ENCODE measurements at regions not wholly inside any gene's neighbourhood (a gene's known extent, or its start where the extent isn't known, plus 50 kb on each side); places are given as distances from the start of the nearest gene placed in this dataset.

- DNase-seq (ENCODE audit: low spot score) = no peak
- H3K4me3 Mint-ChIP-seq = no peak overlapping the region
- H3K27me3 Mint-ChIP-seq = peaks cover 48 to 49% of the 10 kb centered on the region in 2 donors
These were observed 173.1 kb upstream of the SOX1 start for GRCh38 chr13:111893607-111894443.

DNA sequence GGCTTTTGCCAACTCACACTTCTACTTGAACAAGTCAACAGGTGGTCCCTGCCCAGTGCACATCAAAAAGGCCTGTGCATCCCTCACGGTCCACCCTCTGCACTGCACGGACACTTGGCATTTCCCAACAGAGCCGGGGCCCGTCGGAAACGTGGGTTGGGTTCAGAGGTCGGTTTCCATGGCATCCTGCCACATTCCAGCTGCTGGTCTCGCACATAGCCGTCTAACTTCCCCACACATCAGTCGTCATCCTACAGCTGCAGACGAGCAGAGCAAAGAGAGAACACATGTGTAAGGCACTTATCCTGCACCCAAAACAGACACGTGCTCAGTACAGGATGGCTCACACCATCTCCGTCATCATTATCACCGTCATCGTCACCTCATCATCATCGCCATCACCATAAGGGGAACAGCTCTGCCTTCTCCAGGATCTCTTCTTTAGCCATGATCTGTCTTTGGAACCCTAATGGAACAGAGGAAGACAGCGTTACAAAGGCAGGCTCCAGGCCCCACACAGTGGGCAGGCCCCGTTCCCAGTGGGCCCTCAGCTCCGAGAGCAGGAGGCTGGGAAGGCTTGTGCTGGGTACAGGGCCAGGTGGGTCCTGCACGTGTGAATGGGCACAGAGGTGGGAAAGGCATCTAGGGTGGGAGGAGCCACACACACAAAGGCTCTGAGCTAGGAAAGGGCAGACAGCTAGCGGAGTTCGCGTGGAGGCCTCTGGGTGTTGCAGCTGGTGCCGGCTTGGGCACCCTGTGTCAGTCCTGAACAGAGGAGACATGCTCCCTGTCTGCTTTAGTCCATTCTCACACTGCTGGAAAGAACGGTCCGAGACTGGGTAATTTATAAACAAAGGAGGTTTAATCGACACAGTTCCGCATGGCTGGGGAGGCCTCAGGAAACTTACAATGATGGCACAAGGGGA is 170.8 kb upstream of the SOX1 start:
- Mint-ChIP-seq H3K27ac (no peak overlapping the region), H3K4me1 (ENCODE audit: low read depth in 2 of 2) (no peaks in the 10 kb centered on the region), H3K27me3 (peaks cover 32 to 34% of the 10 kb centered on the region in 2 donors), H3K36me3 (peaks cover 3% of the 10 kb centered on the region), H3K9me3 (no peaks in the 10 kb centered on the region), H3K4me3 (no peak overlapping the region)
- DNase-seq (ENCODE audit: low spot score) (no peak), ATAC-seq (no peak)

More at GRCh38 chr13:111893607-111894443, 173.1 kb upstream of the SOX1 start:
- Mint-ChIP-seq H3K36me3 (peaks cover 5% of the 10 kb centered on the region), H3K4me1 (ENCODE audit: low read depth in 2 of 2) (no peaks in the 10 kb centered on the region), H3K27ac (no peak overlapping the region), H3K9me3 (no peaks in the 10 kb centered on the region)
- ATAC-seq = peak in 1 of 2 donors; percentile 55

- ATAC-seq (peak in 1 of 2 donors; percentile 7), DNase-seq (ENCODE audit: low spot score) (no peak)
- H3K27me3 Mint-ChIP-seq = peaks cover 24 to 25% of the 10 kb centered on the region in 2 donors
- no peak overlapping the region for H3K27ac Mint-ChIP-seq
- H3K4me3 Mint-ChIP-seq = no peak overlapping the region
- no peaks in the 10 kb centered on the region for H3K9me3 Mint-ChIP-seq
- H3K36me3 Mint-ChIP-seq = no peaks in the 10 kb centered on the region
- H3K4me1 Mint-ChIP-seq (ENCODE audit: low read depth in 2 of 2) = no peaks in the 10 kb centered on the region
These were observed 169.6 kb upstream of the SOX1 start for GRCh38 chr13:111897178-111897845.

DNA sequence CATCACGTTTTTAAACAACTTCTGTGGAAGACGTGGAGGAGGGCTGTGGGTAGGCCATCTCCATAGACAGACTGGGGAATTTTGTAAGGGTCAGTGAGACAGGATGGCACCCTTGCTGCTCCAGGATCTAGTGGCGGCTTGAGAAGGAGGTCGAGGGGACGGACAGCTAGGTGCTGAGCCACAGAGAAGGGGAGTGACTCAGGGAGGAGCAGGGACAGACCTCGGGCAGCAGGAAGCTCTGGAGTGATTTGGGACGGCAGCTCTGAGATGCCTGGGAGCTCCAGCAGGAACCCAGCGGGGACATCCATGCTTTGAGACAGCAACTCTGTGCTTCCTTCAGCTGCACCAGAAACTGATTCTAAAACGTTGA is 169.1 kb upstream of the SOX1 start:
- ATAC-seq = no peak
- H3K4me1 Mint-ChIP-seq (ENCODE audit: low read depth in 2 of 2) = no peaks in the 10 kb centered on the region
- peaks cover 19 to 20% of the 10 kb centered on the region in 2 donors for H3K27me3 Mint-ChIP-seq
- no peak for DNase-seq (ENCODE audit: low spot score)
- no peaks in the 10 kb centered on the region for H3K36me3 Mint-ChIP-seq
- H3K9me3 Mint-ChIP-seq = no peaks in the 10 kb centered on the region
- H3K4me3 Mint-ChIP-seq = no peak overlapping the region
- no peak overlapping the region for H3K27ac Mint-ChIP-seq

GRCh38 chr13:111898956-111899713 is 167.8 kb upstream of the SOX1 start:
- H3K36me3 Mint-ChIP-seq = no peaks in the 10 kb centered on the region
- no peaks in the 10 kb centered on the region for H3K9me3 Mint-ChIP-seq
- no peak overlapping the region for H3K4me3 Mint-ChIP-seq
- DNase-seq (ENCODE audit: low spot score) (no peak), ATAC-seq (no peak)
- peaks cover 11 to 16% of the 10 kb centered on the region in 2 donors for H3K27me3 Mint-ChIP-seq
- H3K4me1 Mint-ChIP-seq (ENCODE audit: low read depth in 2 of 2) = no peaks in the 10 kb centered on the region
- H3K27ac Mint-ChIP-seq = no peak overlapping the region

DNA sequence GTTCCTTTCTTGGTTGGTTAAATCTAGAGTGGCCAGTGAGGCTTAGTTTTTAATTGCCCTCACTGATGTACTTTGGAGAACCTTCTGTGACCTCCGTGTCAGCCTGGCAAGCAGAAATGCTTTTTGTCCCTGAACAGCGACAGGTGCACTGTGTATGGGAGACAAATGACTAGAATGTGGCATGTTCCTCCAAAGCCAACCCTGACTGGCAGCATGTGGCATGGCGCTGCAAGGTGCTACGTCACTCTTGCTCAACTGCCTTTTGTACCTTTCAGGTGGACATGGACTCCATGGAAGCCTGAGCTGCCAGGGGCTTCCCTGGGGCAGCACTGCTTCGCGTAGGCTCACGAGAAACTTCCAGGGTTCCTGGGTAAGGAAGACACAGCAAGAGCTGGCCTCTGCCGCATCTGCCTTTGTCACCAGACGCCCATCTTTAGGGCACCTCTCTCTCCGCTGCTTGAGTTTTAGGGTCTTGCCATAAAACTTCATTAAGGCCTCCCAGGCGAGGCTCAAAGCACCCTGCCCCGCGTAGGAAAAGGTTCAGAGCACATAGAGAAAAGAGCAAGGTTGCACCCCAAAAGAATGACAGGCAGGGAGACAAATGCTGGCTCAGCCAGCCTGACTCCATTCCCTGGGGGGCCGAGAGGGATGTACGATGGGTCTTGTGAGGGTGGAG is 167.1 kb upstream of the SOX1 start:
- H3K27me3 Mint-ChIP-seq = peaks cover 6 to 11% of the 10 kb centered on the region in 2 donors
- H3K4me1 Mint-ChIP-seq (ENCODE audit: low read depth in 2 of 2) = no peaks in the 10 kb centered on the region
- no peaks in the 10 kb centered on the region for H3K36me3 Mint-ChIP-seq
- H3K4me3 Mint-ChIP-seq = no peak overlapping the region
- no peak for ATAC-seq
- no peaks in the 10 kb centered on the region for H3K9me3 Mint-ChIP-seq
- H3K27ac Mint-ChIP-seq = no peak overlapping the region
- DNase-seq (ENCODE audit: low spot score) = no peak

GRCh38 chr13:111900390-111901131 is 166.4 kb upstream of the SOX1 start:
- Mint-ChIP-seq H3K36me3 (no peaks in the 10 kb centered on the region), H3K27me3 (peaks cover 4 to 8% of the 10 kb centered on the region in 2 donors), H3K4me3 (no peak overlapping the region), H3K4me1 (ENCODE audit: low read depth in 2 of 2) (no peaks in the 10 kb centered on the region), H3K27ac (no peak overlapping the region), H3K9me3 (no peaks in the 10 kb centered on the region)
- ATAC-seq (no peak), DNase-seq (ENCODE audit: low spot score) (no peak)

DNA sequence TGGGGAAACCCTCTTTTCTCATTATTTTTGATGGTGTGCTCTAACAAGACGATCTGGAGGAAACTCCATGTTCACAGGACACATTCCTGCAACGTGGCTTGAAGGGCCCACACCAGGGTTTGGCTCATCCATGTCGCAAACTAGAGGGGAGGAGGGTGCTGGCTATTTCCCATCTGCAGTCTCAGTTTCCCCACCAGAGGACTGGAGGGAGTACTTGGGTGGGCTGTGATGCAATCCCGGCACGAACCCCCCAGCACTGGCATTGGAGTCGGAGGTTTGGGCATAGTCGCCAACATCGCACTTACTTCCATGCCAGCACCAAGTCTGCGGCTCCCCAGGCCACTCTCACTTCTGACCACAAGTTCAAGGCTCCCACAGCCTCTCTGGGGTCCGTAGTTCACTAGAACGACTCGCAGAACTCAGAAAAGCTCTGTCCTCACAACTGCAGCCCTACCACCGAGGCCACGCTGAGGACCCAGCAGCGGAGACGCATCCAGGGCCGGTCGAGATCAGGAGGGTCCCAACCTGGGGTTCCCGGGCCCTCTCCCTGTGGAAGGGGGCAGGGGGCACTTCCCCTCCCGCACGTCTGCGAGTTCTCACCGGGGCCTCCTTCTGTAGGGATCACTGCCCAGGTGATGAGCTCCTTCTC is 165.6 kb upstream of the SOX1 start:
- Mint-ChIP-seq H3K27ac (no peak overlapping the region), H3K4me1 (ENCODE audit: low read depth in 2 of 2) (no peaks in the 10 kb centered on the region), H3K36me3 (no peaks in the 10 kb centered on the region), H3K4me3 (no peak overlapping the region), H3K9me3 (no peaks in the 10 kb centered on the region), H3K27me3 (peaks cover 0 to under 1% of the 10 kb centered on the region in 2 donors)
- DNase-seq (ENCODE audit: low spot score) (no peak), ATAC-seq (no peak)

- Mint-ChIP-seq H3K36me3 (no peaks in the 10 kb centered on the region), H3K27me3 (peaks cover 0 to 2% of the 10 kb centered on the region in 2 donors), H3K27ac (no peak overlapping the region), H3K4me3 (no peak overlapping the region), H3K4me1 (ENCODE audit: low read depth in 2 of 2) (no peaks in the 10 kb centered on the region), H3K9me3 (no peaks in the 10 kb centered on the region)
- no peak for ATAC-seq
- DNase-seq (ENCODE audit: low spot score) = no peak
These were observed 164.2 kb upstream of the SOX1 start for GRCh38 chr13:111902726-111903125.

GRCh38 chr13:111903143-111903542 is 163.8 kb upstream of the SOX1 start:
- ATAC-seq (no peak), DNase-seq (ENCODE audit: low spot score) (no peak)
- Mint-ChIP-seq H3K9me3 (no peaks in the 10 kb centered on the region), H3K27me3 (peaks cover 0 to 2% of the 10 kb centered on the region in 2 donors), H3K27ac (no peak overlapping the region), H3K4me3 (no peak overlapping the region), H3K4me1 (ENCODE audit: low read depth in 2 of 2) (no peaks in the 10 kb centered on the region), H3K36me3 (no peaks in the 10 kb centered on the region)

DNA sequence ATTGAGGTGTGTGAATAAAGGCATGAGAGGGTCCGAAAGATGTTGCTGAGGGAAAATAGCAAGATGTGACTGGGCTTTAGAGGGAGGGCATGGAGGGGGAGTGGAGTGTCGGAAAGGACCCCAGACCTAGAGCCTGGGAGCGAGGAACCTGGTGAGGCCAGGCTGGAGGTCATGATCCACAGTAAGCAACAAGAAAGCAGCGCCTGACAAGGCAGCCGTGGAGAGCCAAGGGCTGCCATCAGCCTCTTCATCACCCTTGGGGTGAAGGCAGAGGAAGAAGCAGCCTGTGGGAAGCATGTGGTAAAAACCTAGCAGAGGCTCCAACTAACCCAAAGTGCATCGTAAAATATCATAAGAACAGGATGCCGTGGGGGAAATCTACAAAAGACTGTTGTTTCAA is 162.8 kb upstream of the SOX1 start:
- Mint-ChIP-seq H3K4me3 (no peak overlapping the region), H3K4me1 (ENCODE audit: low read depth in 2 of 2) (no peaks in the 10 kb centered on the region), H3K27ac (no peak overlapping the region), H3K27me3 (peaks cover 0 to 2% of the 10 kb centered on the region in 2 donors), H3K9me3 (no peaks in the 10 kb centered on the region), H3K36me3 (no peaks in the 10 kb centered on the region)
- DNase-seq (ENCODE audit: low spot score) (no peak), ATAC-seq (no peak)
